Caco-2 (cell line): ENCODE measurements at regions not wholly inside any gene's neighbourhood (a gene's known extent, or its start where the extent isn't known, plus 50 kb on each side); places are given as distances from the start of the nearest gene placed in this dataset.

ENCODE experiments used
- BruUV-seq: library from RNA; stranded (reverse); fragments of 400-500 nt; replicated peaks from 2 replicates; lab custom pipeline; 2021; lab: Mats Ljungman, UMichigan
- CTCF ChIA-PET: fragments of 300-600 bp; sonication (Branson Sonifier 250); formaldehyde crosslinking; loops from one replicate; lab custom pipeline; 2022; ENCODE audit warnings: antibody characterized with exemption; lab: Charles Lee
- POLR2A ChIA-PET: fragments of 300-600 bp; sonication (Branson Sonifier 250); formaldehyde crosslinking; loops from one replicate; lab custom pipeline; 2022; ENCODE audit warnings: antibody characterized with exemption; lab: Charles Lee
- DNase-seq, 2 experiments: peaks; one replicate each; pipeline versions ENCODE4 v3.0.0 to v3.0.0-alpha.2; 2020 to 2022
- H3K27me3 ChIP-seq: replicated peaks from 2 replicates; pipeline ENCODE4 v1.6.0; 2011; ENCODE audit warnings: low read length; ENCODE audit not compliant: control insufficient read depth, insufficient read depth
- H3K36me3 ChIP-seq: 2 replicates; pipeline ENCODE4 v1.5.1; 2011; ENCODE audit warnings: low read length; ENCODE audit not compliant: control insufficient read depth, insufficient read depth
- H3K4me1 ChIP-seq: fragments of 250-450 bp; sonication (Bioruptor Pico); 2 replicates; pipeline ENCODE4 v1.5.1; 2020; ENCODE audit warnings: mild to moderate bottlenecking
- H3K4me3 ChIP-seq: 2 replicates; pipeline ENCODE4 v1.5.1; 2011; ENCODE audit warnings: low read depth, mild to moderate bottlenecking, control low read depth, low read length
- H3K9me3 ChIP-seq: fragments of 250-450 bp; sonication (Bioruptor Pico); 2 replicates; pipeline ENCODE4 v1.5.1; 2020; ENCODE audit warnings: mild to moderate bottlenecking, moderate library complexity
- H3K27ac Mint-ChIP-seq: one replicate; pipeline ENCODE4 v1.8.0; 2022; ENCODE audit warnings: mixed read lengths; ENCODE audit not compliant: unreplicated experiment
- H3K27me3 Mint-ChIP-seq: one replicate; pipeline ENCODE4 v1.8.0; 2022; ENCODE audit warnings: mixed read lengths; ENCODE audit not compliant: insufficient read depth, unreplicated experiment
- H3K36me3 Mint-ChIP-seq: one replicate; pipeline ENCODE4 v1.8.0; 2022; ENCODE audit warnings: mild to moderate bottlenecking, mixed read lengths; ENCODE audit not compliant: insufficient read depth, unreplicated experiment
- H3K4me1 Mint-ChIP-seq: one replicate; pipeline ENCODE4 v1.8.0; 2022; ENCODE audit warnings: low read depth, mixed read lengths; ENCODE audit not compliant: unreplicated experiment
- H3K4me3 Mint-ChIP-seq: one replicate; pipeline ENCODE4 v1.8.0; 2022; ENCODE audit warnings: mild to moderate bottlenecking, moderate library complexity, mixed read lengths; ENCODE audit not compliant: unreplicated experiment
- H3K9me3 Mint-ChIP-seq: one replicate; pipeline ENCODE4 v1.8.0; 2022; ENCODE audit warnings: mixed read lengths; ENCODE audit not compliant: unreplicated experiment
- intact Hi-C: fragments of 100-400 bp; cut with micrococcal nuclease; formaldehyde crosslinking; loops from one replicate; pipeline ENCODE4 v1.10.0; 2022; ENCODE audit not compliant: unreplicated experiment
- TF ChIP-seq, protein P1 (sequence below), 2 experiments: fragments of 200-600 bp in 1 of 2; IDR thresholded peaks; 1 replicate in 1 of 2; 2 replicates in 1 of 2; pipeline versions ENCODE4 v1.5.1 to v1.8.0; 2011 to 2022; ENCODE audit warnings: antibody characterized with exemption in 1 of 2, control low read depth in 1 of 2, inconsistent platforms in 1 of 2, low read depth in 1 of 2, low read length in 1 of 2, mild to moderate bottlenecking in 1 of 2, moderate library complexity in 1 of 2; ENCODE audit not compliant: insufficient read depth in 1 of 2, severe bottlenecking in 1 of 2, unreplicated experiment in 1 of 2

DNA sequence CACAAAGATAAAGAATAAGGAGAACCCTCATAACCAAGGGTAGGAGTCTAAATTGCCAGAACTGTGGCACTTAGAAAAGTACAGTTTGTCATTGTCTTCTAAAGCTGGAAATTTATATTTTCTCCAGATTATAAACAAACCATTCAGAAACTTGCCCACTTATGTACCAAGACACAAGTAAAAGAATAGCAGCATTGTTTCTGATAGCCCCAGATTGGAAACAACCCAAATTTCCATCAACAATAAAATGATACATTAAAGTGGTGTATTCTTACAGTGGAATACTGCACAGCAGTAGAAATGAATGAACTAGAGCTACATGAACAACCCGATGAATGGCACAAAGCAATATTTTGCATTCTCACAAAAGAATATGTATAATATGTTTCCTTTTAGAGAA lies 63.1 kb upstream of the PDHA1 start:
- H3K9me3 ChIP-seq, result no peaks in the 10 kb centered on the region
- H3K36me3 ChIP-seq, result no peaks in the 10 kb centered on the region
- BruUV-seq, result no TSS peak
- Mint-ChIP-seq H3K9me3 (no peaks in the 10 kb centered on the region), H3K36me3 (no peaks in the 10 kb centered on the region), H3K4me3 (no peak overlapping the region), H3K27me3 (peaks cover 17% of the 10 kb centered on the region), H3K4me1 (no peaks in the 10 kb centered on the region), H3K27ac (no peak overlapping the region)
- H3K27me3 ChIP-seq, result no peaks in the 10 kb centered on the region
- CTCF ChIA-PET, result no interaction called here
- H3K4me3 ChIP-seq, result no peak overlapping the region
- POLR2A ChIA-PET, result no interaction called here
- DNase-seq, result no peak
- TF ChIP-seq, protein P1, sequence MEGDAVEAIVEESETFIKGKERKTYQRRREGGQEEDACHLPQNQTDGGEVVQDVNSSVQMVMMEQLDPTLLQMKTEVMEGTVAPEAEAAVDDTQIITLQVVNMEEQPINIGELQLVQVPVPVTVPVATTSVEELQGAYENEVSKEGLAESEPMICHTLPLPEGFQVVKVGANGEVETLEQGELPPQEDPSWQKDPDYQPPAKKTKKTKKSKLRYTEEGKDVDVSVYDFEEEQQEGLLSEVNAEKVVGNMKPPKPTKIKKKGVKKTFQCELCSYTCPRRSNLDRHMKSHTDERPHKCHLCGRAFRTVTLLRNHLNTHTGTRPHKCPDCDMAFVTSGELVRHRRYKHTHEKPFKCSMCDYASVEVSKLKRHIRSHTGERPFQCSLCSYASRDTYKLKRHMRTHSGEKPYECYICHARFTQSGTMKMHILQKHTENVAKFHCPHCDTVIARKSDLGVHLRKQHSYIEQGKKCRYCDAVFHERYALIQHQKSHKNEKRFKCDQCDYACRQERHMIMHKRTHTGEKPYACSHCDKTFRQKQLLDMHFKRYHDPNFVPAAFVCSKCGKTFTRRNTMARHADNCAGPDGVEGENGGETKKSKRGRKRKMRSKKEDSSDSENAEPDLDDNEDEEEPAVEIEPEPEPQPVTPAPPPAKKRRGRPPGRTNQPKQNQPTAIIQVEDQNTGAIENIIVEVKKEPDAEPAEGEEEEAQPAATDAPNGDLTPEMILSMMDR (IDR thresholded peaks at IDR 0.05; ENCODE audit: insufficient read depth in 1 of 2, low read depth in 1 of 2, low read length in 1 of 2, severe bottlenecking in 1 of 2, unreplicated experiment in 1 of 2), result no peak
- no peaks in the 10 kb centered on the region for H3K4me1 ChIP-seq
- intact Hi-C loops, result no loop called here

DNA sequence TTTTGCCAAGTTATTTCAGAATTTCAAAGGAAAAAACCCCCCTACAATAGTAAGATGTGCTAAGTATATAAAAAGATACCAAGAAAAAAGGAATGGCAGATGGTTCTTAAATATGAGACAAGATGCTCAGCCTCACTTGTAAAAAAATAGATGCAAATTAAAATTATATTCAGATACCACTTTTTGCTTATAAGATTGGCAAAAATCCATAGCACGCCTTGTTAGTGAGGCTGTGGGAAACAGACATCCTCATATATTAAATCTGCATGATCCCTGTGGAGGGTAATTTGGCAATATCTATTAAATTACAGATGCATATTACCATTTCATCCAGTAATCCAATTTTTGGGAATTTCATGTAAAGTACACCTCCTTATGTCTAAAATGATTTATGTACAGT lies 62.5 kb upstream of the PDHA1 start:
- H3K4me1 ChIP-seq, result no peaks in the 10 kb centered on the region
- no peaks in the 10 kb centered on the region for H3K9me3 ChIP-seq
- Mint-ChIP-seq H3K4me3 (no peak overlapping the region), H3K4me1 (no peaks in the 10 kb centered on the region), H3K27ac (no peak overlapping the region), H3K9me3 (no peaks in the 10 kb centered on the region), H3K27me3 (peaks cover 15% of the 10 kb centered on the region), H3K36me3 (no peaks in the 10 kb centered on the region)
- POLR2A ChIA-PET, result no interaction called here
- no peak overlapping the region for H3K4me3 ChIP-seq
- intact Hi-C loops, result no loop called here
- CTCF ChIA-PET, result no interaction called here
- TF ChIP-seq, protein P1 (IDR thresholded peaks at IDR 0.05; ENCODE audit: insufficient read depth in 1 of 2, low read depth in 1 of 2, low read length in 1 of 2, severe bottlenecking in 1 of 2, unreplicated experiment in 1 of 2), result no peak
- no peaks in the 10 kb centered on the region for H3K27me3 ChIP-seq
- BruUV-seq, result no TSS peak
- DNase-seq, result no peak
- H3K36me3 ChIP-seq, result no peaks in the 10 kb centered on the region

- CTCF ChIA-PET, result no interaction called here
- H3K4me1 Mint-ChIP-seq, result no peaks in the 10 kb centered on the region
- DNase-seq, result no peak
- H3K36me3 ChIP-seq, result no peaks in the 10 kb centered on the region
- no peak overlapping the region for H3K4me3 Mint-ChIP-seq
- H3K27me3 ChIP-seq, result no peaks in the 10 kb centered on the region
- POLR2A ChIA-PET, result no interaction called here
- H3K4me1 ChIP-seq, result no peaks in the 10 kb centered on the region
- no TSS peak for BruUV-seq
- peaks cover 11% of the 10 kb centered on the region for H3K27me3 Mint-ChIP-seq
- H3K27ac Mint-ChIP-seq, result no peak overlapping the region
- no peak overlapping the region for H3K4me3 ChIP-seq
- intact Hi-C loops, result no loop called here
- H3K9me3 ChIP-seq, result no peaks in the 10 kb centered on the region
- no peaks in the 10 kb centered on the region for H3K9me3 Mint-ChIP-seq
- TF ChIP-seq, protein P1 (IDR thresholded peaks at IDR 0.05; ENCODE audit: insufficient read depth in 1 of 2, low read depth in 1 of 2, low read length in 1 of 2, severe bottlenecking in 1 of 2, unreplicated experiment in 1 of 2), result no peak
- H3K36me3 Mint-ChIP-seq, result no peaks in the 10 kb centered on the region
Observed at GRCh38 chrX:19283597-19284339, 60.0 kb upstream of the PDHA1 start.
